ENCODE measurements at regions not wholly inside any gene's neighbourhood (a gene's known extent, or its start where the extent isn't known, plus 50 kb on each side); places are given as distances from the start of the nearest gene placed in this dataset.

DNA sequence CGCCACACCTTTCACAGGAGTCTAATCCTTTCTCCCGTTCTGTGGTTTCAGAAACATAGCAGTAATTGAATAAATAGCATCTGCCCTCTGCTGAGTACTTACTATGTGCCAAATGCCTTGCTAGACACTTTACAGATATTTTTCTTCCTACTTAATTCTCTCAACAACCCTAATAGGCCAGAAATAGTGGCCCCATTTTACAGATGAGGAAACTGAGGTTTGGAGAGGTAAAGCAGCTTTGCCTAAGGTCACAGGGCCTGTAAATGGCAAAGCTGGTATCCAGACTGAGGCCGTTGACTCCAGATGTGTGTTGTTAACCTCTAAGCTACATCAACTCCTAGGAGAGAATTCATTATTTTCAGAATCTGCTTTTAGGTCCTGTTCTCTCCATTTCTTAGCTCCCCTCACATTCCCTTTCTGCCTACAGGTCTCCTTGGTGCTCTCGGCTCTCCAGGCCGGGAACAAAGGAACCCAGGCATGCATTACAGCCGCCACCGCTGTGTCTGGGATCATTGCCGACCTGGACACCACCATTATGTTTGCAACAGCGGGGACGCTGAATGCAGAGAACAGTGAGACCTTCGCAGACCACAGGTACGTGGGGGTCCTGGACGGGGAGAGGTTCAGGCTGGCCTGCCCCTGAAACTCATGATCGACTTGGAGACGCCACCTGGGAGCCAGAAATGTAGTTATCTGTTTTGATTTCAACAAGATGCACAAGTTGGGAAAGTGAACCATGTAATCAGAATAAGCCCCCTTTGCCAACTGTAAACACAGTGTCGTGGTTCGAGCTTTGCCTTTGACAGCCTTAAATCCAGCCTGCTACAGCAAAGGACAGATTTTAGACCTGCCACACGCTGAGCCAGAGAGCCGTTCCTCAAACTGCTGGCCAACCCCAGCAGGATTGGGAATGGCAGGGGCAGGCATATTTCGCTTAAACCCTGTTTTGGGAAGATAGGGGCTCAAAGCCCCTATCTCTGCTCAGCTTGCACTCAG is 246.5 kb upstream of the TPM1 start:
- TF ChIP-seq, protein P1, sequence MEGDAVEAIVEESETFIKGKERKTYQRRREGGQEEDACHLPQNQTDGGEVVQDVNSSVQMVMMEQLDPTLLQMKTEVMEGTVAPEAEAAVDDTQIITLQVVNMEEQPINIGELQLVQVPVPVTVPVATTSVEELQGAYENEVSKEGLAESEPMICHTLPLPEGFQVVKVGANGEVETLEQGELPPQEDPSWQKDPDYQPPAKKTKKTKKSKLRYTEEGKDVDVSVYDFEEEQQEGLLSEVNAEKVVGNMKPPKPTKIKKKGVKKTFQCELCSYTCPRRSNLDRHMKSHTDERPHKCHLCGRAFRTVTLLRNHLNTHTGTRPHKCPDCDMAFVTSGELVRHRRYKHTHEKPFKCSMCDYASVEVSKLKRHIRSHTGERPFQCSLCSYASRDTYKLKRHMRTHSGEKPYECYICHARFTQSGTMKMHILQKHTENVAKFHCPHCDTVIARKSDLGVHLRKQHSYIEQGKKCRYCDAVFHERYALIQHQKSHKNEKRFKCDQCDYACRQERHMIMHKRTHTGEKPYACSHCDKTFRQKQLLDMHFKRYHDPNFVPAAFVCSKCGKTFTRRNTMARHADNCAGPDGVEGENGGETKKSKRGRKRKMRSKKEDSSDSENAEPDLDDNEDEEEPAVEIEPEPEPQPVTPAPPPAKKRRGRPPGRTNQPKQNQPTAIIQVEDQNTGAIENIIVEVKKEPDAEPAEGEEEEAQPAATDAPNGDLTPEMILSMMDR (IDR thresholded peaks at IDR 0.05; ENCODE audit: low read length), result no peak
- TF ChIP-seq EZH2 (optimal IDR thresholded peaks at IDR 0.05; ENCODE audit: low read depth, low read length) (no peak), EZH2phosphoT487 (IDR thresholded peaks at IDR 0.05; ENCODE audit: low read length) (no peak)

Measured in MM.1S (cell line).